Stimulated activated CD4-positive, alpha-beta T cell treated with anti-CD3 and anti-CD28 coated beads, Interleukin-4, amount 100 ng/mL, for 48 hours (primary cell): ENCODE measurements at regions not wholly inside any gene's neighbourhood (a gene's known extent, or its start where the extent isn't known, plus 50 kb on each side); places are given as distances from the start of the nearest gene placed in this dataset.

ENCODE experiments used
- DNase-seq, 2 donors: peaks; one replicate each; pipeline ENCODE4 v3.0.0-alpha.2; 2020; ENCODE audit warnings: low read depth in 2 of 2

GRCh38 chr3:10762611-10763247, 53.3 kb upstream of the SLC6A11 start:
- DNase-seq = no peak

- no peak for DNase-seq
Measured at GRCh38 chr3:10763248-10763620, 52.8 kb upstream of the SLC6A11 start.

DNA sequence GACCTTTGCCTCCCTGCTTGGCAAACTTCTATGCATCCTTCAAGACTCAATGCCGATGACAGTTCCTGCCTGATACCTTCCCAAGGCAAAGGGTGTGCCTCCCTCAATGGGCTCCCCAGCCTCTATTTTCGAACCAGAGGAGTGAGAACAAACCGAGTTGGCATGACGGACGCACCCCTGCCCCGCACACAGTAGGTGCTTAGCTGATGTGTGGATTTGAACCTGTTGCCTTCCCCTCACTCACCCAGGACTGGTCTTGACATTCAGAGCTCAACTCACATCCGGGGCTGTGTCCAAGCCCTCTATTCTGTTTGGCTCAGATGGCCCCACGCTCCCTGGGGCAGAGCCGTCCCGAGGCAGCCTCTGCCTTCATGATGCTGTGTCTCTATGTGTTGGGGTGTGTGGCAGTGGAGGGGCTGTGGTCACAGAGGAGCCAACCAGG, 52.2 kb upstream of the SLC6A11 start:
- DNase-seq = no peak

DNA sequence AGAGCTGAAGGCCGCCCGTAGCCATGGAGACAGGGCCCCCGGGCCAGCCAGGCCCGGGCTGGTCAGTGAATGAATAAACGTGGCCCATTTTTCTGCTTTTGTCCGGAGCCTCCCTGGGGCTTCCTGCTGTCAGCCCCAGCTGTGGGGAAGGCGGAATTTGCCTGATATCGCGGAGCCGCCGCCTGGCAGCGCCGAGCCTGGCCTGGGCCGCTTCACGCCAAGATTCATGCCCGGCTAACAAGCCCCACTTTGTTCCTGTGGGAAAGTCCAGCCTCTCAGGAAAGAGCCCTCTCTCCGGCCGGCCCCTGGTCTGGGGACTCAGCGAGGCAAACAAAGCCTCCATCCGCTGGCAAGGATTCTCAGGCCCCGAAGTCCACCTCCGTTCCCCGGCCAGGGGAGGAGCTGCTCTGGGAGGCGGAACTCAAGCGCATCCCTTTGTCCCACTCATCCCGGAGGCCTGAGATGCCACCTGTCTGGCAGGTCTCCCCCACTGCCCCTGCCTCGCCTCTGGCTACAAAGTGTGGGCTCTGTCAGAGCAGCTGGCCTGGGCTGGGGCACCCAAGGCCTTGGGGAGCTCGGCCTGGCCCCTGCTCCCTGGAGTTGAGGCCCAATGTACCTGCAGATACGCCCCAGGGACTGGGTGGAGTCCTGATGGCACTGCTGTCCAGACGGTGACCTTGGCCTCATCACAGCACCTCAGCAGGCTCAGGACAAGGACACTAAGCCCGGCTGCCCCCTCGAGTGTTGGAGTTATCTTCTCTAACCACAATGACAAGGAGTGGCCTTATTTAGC, 51.6 kb upstream of the SLC6A11 start:
- no peak for DNase-seq

DNA sequence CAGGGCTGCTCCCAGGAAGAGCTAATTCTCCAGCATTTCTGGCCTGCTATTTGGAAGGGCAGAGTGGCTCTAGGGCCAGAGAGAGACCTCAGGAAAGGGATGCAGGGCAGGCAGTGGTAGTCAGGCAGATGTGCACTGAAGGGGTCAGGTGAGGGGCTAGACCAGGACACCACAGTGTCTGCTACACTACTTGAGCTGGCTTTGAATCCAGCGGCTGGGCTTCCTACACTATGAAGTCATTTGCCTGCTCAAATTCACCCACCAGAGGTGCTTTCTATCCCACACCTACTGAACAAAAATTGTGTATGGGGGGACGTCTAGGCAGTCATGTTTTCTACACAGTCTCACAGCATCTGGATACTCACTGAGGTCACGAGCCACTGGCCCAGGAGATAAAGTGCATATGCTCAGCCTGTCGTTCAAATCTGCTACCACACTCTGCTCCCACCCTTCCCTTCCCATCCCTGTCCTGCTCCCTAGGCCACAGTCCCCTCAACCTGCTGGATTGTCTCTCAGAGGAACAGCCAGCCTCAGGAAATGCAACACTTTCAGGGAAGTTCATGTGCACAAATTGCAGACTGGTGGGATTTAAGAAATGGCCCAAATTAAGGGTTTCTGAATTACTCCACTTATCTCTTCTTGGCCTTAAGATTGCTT, 49.9 kb upstream of the SLC6A11 start:
- DNase-seq = no peak
